NOMO-1 (cell line): ENCODE measurements at regions not wholly inside any gene's neighbourhood (a gene's known extent, or its start where the extent isn't known, plus 50 kb on each side); places are given as distances from the start of the nearest gene placed in this dataset.

Experiments used
- DNase-seq, 2 experiments: peaks; one replicate each; lab custom pipeline; 2025; ENCODE audit not compliant: unreplicated experiment in 2 of 2; lab: John Stamatoyannopoulos, UW

DNA sequence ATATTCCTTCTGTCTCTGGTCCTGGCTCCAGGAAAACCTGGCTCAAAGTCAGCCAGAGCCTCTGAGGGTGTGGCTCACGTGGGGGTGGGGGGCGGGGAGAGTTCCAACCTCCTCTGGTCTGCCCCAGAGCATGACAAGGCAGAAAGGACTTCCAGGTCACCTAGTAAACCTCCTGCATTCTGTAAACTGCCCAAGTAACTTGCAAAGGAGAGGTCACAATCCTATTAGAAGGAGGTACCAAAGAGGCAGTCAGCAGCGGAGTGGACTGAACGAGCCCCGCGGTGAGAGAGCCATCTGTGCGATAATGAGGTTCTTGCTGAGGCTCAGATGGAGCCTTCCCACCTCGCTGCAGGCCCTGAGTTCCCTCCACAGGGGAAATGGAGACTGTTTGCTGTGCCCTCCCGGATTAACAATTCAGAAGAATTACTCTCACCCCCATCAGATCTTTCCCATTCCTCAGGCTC is 58.9 kb upstream of the GATA6 start:
- DNase-seq, result no peak

GRCh38 chr18:22112215-22112614 is 57.2 kb upstream of the GATA6 start:
- no peak for DNase-seq

- DNase-seq, result no peak
Measured at GRCh38 chr18:22113144-22113844, 56.1 kb upstream of the GATA6 start.

- DNase-seq, result no peak
Measured at GRCh38 chr18:22114526-22115321, 54.7 kb upstream of the GATA6 start.

- no peak for DNase-seq
Measured at GRCh38 chr18:22115573-22115972, 53.8 kb upstream of the GATA6 start.
